ENCODE measurements at regions not wholly inside any gene's neighbourhood (a gene's known extent, or its start where the extent isn't known, plus 50 kb on each side); places are given as distances from the start of the nearest gene placed in this dataset.

DNA sequence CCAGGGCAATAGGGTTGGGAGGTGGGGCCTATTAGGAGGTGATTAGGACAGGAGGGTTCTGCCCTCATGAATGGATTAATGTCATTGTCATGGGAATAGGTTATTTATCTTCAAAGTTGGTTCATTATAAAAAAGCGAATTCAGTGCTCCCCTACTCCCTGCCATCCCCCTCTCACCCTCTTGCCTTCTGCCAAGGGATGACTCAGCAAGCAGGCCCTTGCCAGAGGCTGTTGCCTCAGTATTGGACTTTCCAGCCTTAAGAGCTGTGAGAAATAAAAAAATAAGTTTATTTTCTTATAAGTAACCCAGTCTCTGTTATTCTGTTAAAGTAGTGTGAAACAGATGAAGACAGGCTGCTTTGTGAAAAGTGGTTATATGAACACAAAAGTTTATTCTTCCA is 381.1 kb upstream of the ZFP64 start:
- TF ChIP-seq, protein P1, sequence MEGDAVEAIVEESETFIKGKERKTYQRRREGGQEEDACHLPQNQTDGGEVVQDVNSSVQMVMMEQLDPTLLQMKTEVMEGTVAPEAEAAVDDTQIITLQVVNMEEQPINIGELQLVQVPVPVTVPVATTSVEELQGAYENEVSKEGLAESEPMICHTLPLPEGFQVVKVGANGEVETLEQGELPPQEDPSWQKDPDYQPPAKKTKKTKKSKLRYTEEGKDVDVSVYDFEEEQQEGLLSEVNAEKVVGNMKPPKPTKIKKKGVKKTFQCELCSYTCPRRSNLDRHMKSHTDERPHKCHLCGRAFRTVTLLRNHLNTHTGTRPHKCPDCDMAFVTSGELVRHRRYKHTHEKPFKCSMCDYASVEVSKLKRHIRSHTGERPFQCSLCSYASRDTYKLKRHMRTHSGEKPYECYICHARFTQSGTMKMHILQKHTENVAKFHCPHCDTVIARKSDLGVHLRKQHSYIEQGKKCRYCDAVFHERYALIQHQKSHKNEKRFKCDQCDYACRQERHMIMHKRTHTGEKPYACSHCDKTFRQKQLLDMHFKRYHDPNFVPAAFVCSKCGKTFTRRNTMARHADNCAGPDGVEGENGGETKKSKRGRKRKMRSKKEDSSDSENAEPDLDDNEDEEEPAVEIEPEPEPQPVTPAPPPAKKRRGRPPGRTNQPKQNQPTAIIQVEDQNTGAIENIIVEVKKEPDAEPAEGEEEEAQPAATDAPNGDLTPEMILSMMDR (IDR thresholded peaks at IDR 0.05) = no peak
- TF ChIP-seq POLR2AphosphoS5 (IDR thresholded peaks at IDR 0.05) = no peak
